NCI-H1105 treated with DMSO at 0.1 percent for 48 hours (cell line): ENCODE measurements at regions not wholly inside any gene's neighbourhood (a gene's known extent, or its start where the extent isn't known, plus 50 kb on each side); places are given as distances from the start of the nearest gene placed in this dataset.

Experiments
- DNase-seq: peaks from one replicate; lab custom pipeline; 2025; lab: John Stamatoyannopoulos, UW

- no peak for DNase-seq
These were observed 473.8 kb downstream of the TAFA4 start for GRCh38 chr3:68458581-68458980.

- no peak for DNase-seq
These were observed 483.6 kb downstream of the TAFA4 start for GRCh38 chr3:68448510-68449383.

GRCh38 chr3:68447885-68448284 lies 484.5 kb downstream of the TAFA4 start:
- DNase-seq = no peak

- DNase-seq = no peak
These were observed 491.3 kb downstream of the TAFA4 start for GRCh38 chr3:68441054-68441453.

- DNase-seq = no peak
These were observed 495.5 kb downstream of the TAFA4 start for GRCh38 chr3:68436619-68437401.

GRCh38 chr3:68428495-68428894 lies 503.9 kb downstream of the TAFA4 start:
- no peak for DNase-seq

GRCh38 chr3:68424796-68425460 lies 507.4 kb downstream of the TAFA4 start:
- DNase-seq = no peak

GRCh38 chr3:68408626-68409025 lies 523.7 kb downstream of the TAFA4 start:
- DNase-seq = no peak

GRCh38 chr3:68403741-68404140 lies 528.6 kb downstream of the TAFA4 start:
- DNase-seq = no peak

- DNase-seq = no peak
These were observed 530.0 kb downstream of the TAFA4 start for GRCh38 chr3:68402235-68402918.

GRCh38 chr3:68378631-68379030 lies 553.7 kb downstream of the TAFA4 start:
- no peak for DNase-seq

- no peak for DNase-seq
These were observed 558.6 kb downstream of the TAFA4 start for GRCh38 chr3:68373727-68374126.

- DNase-seq = no peak
These were observed 568.6 kb downstream of the TAFA4 start for GRCh38 chr3:68363796-68364195.

- no peak for DNase-seq
These were observed 571.9 kb downstream of the TAFA4 start for GRCh38 chr3:68360492-68360891.

GRCh38 chr3:68345781-68346180 lies 586.6 kb downstream of the TAFA4 start:
- DNase-seq = no peak

GRCh38 chr3:68342426-68342825 lies 589.9 kb downstream of the TAFA4 start:
- no peak for DNase-seq

GRCh38 chr3:68336042-68336441 lies 596.3 kb downstream of the TAFA4 start:
- DNase-seq = no peak

GRCh38 chr3:68334367-68334986 lies 597.9 kb downstream of the TAFA4 start:
- no peak for DNase-seq

- DNase-seq = no peak
These were observed 604.3 kb downstream of the TAFA4 start for GRCh38 chr3:68328049-68328448.

GRCh38 chr3:68315964-68316363 lies 616.4 kb downstream of the TAFA4 start:
- no peak for DNase-seq

- DNase-seq = no peak
These were observed 616.8 kb downstream of the TAFA4 start for GRCh38 chr3:68315546-68315945.

GRCh38 chr3:68306571-68306970 lies 625.8 kb downstream of the TAFA4 start:
- no peak for DNase-seq
